HG03175 (cell line): ENCODE measurements at regions not wholly inside any gene's neighbourhood (a gene's known extent, or its start where the extent isn't known, plus 50 kb on each side); places are given as distances from the start of the nearest gene placed in this dataset.
"Not testable (repeated sequence)": the region's sequence is repeated elsewhere in the genome, so short reads cannot be mapped to it uniquely, and the experiment has no call there.

Experiments
- ATAC-seq: cut with Tn5 transposase; IDR thresholded peaks from one replicate; pipeline ENCODE4 v1.9.1; 2021; ENCODE audit warnings: mild to moderate bottlenecking, moderate library complexity; ENCODE audit not compliant: unreplicated experiment

- ATAC-seq: peak; percentile 53
Observed at GRCh38 chr4:154982187-154983047, 201.3 kb downstream of the RBM46 start.

GRCh38 chr4:154983714-154984113 is 202.6 kb downstream of the RBM46 start:
- ATAC-seq: no peak

- peak; percentile 97 for ATAC-seq
Observed at GRCh38 chr4:154984148-154984547, 203.1 kb downstream of the RBM46 start.

GRCh38 chr4:154984616-154985015 is 203.5 kb downstream of the RBM46 start:
- ATAC-seq: no peak

GRCh38 chr4:154985673-154986072 is 204.6 kb downstream of the RBM46 start:
- no peak for ATAC-seq

DNA sequence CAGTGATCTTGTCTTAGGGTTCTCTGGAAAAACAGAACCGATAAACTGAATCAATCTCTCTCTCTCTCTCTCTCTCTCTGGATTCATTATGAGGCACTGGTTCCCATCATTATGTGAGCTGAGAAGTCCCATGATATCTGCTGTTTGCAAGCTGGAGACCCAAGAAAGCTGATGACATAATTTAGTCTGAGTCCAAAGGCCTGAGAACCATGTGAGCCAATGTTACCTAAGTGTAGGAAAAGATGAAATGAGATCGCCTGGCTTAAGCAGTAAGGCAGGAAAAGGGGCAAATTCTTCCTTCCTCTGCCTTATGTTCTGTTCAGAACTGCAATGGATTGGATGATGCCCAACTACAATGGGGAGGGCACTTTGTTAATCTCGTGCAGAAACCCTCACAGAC is 207.4 kb downstream of the RBM46 start:
- ATAC-seq: no peak

DNA sequence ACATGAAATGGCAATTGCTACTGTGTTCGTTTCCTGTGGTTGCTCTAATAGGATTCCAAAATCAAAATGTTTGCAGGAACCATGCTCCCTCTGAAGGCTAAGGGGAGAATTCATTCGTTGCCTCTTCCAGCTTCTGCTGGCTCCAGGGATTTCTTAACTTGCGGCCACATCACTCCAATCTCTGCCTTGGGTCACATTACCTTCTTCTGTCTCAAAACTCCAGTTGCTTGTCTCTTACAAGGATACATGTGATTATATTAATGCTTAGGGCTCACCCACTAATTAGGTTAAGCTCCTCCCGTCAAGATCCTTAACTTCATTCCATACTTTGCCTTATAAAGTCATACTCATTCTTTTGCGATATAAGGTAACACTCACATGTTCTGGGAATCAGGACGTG is 208.4 kb downstream of the RBM46 start:
- ATAC-seq: no peak

GRCh38 chr4:154997866-154998265 is 210.6 kb upstream of the NPY2R start:
- ATAC-seq: not testable (repeated sequence)

GRCh38 chr4:154998284-154998683 is 210.2 kb upstream of the NPY2R start:
- ATAC-seq: no peak

- no peak for ATAC-seq
Observed at GRCh38 chr4:154998773-154999172, 209.7 kb upstream of the NPY2R start.

- ATAC-seq: no peak
Observed at GRCh38 chr4:154999950-155000578, 208.4 kb upstream of the NPY2R start.

DNA sequence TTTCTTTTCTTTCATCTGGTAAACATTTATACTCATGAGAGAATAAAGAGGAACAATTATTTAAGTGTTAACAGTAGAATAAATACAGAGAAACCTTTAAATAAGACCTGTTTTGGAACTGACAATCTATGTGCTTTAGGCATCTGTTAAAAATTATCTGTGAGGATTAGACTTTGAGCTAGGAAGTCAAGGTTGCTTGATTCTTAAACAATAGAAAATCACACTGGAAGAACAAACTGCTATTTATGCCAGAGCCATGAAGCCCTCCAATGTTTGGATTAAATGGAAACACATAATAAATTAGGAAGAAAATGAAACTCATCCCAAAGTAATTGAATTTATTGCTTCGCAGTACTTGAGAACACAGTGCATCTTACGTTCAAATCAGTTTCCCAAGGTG is 207.2 kb upstream of the NPY2R start:
- no peak for ATAC-seq

DNA sequence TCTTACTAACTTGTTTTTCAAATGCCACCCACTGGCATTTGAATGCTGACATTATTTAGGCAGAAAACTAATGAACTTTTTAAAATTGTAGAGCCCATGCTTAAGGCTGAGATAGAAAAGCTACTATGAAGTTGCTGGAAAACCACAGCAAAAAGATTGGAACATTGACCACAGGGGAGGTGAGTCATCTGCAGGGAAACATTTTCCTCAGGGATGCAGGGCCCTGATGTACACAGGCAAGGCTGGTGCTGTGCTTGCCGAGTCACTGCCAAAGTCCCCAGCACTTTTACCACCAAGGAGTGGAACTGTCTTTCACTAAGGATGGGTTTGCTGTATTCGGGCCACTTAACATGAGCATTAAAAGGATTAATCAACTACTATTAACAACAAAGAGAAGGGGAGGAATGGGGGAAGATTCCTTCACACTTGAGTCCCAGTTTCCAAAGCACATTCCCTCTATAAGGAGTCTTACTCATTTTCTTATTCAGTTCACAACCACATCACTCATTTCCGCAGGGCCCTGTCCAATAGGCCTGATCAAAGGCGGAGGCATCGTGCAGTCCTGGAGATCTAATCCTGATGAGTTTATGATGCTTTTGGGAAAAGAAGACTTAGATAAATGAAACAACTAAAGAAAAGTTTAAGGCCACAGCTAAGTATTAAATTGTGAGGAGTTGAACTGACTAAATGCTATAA is 202.9 kb upstream of the NPY2R start:
- ATAC-seq: no peak

DNA sequence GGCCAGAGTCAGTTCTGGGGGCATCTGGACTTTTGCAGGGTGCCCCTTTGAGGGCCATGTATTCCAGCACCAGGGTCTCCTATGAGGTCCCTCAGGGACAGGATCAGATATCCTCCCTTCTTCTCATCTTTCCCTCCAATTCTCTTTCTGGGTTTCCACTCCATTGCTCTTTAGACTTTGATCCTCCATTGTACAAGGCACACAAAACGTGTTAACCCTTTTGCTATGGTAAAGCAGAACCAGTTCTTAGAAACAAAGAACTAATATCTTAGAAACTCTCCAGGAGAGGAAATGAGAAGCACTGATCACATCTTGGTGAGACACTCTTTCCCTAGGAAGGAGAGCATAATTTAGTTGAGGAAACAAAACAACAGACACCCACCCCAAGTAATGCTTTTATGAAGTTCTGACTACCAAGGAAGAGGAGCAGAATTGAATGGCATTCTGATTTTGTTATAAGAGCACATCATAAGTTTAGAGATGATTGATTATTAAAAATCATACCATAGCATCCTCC is 200.7 kb upstream of the NPY2R start:
- ATAC-seq: no peak

GRCh38 chr4:155008389-155008788 is 200.0 kb upstream of the NPY2R start:
- no peak for ATAC-seq

DNA sequence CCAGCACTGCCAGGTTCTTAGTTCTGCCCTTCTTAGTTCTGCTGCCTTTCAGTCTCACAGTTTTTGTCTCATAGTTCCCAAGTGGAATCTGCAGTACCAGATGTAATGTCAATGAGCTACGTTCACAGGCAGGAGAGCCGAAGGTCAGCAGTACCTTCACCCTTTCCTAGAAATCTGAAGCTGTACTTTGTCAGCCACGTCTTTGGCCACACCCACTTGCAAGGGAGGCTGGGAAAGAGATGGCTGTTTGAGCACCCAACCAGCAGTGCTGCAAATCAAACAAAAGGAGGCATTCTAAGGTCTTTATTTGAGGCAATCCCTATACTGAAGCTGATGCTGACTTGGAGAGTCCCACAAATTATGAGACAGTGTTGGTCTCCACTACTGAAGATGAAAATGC is 199.1 kb upstream of the NPY2R start:
- ATAC-seq: no peak

DNA sequence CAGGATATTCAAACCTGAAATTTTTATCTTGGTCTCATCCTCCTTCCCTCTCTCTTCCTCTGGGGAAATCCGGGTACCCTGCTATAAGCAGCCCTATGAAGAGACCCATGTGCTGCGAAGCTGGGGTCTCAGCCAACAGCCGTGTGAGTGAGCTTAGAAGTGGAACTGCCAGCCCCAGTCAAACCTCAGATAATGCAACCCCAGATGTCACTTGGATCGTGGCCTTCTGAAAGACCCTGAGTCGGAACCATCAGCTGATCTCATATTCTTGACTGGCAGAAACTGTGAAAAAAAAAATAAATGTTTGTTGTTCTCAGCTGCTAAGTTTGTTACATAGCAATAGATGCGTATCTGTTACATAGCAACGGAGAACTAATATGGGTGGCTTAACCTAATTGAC is 198.1 kb upstream of the NPY2R start:
- no peak for ATAC-seq

- no peak for ATAC-seq
Observed at GRCh38 chr4:155011163-155011780, 197.2 kb upstream of the NPY2R start.

GRCh38 chr4:155012469-155012868 is 196.0 kb upstream of the NPY2R start:
- ATAC-seq: no peak

DNA sequence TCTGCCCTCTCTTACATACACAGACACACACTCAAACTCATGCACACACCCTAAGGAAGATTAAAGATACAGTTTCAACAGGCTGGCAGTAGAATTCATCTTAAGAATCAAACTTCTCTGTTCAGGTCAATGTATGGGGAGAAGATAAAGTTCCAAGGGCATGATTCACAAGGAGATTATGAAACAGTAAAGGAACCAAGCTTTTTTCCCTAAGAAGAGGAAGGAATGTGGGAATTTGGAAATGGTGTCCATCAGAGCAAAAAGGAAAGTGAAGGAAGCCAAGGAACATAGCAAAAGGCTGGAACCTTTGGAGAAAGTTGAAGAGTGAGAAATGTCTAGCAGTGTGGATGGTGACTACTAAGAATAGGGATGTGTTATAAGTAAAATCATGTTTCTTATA is 191.0 kb upstream of the NPY2R start:
- no peak for ATAC-seq

- ATAC-seq: peak; percentile 94
Observed at GRCh38 chr4:155025762-155026457, 182.5 kb upstream of the NPY2R start.
